ENCODE measurements at regions not wholly inside any gene's neighbourhood (a gene's known extent, or its start where the extent isn't known, plus 50 kb on each side); places are given as distances from the start of the nearest gene placed in this dataset.

DNA sequence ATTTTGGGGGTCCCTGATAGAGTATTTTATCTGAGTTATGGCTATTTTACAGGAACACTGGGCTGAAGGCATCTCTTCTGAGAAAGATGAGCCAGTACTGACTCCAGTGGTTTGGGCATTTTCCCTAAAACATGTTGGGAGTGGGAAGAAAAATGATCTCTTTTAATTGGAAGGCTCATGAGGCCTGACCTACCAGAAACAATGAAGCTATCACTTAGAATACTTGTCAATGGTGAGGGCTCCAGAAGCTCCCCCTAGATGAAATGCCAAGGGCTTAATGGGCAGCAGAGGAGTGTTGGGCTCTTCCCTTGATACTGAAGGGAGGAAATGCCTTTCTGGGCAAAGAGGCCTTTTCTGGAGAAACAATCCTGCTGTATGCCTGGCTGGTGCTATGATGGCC is 63.5 kb upstream of the BDNF start:
- H3K4ac ChIP-seq (replicated peaks; ENCODE audit: insufficient read length, low read depth, low read length): no peak overlapping the region
- H2BK120ac ChIP-seq (replicated peaks; ENCODE audit: low read depth, low read length): no peak overlapping the region
- no peak for FAIRE-seq
- ChIA-PET POLR2A (ENCODE audit: partially characterized antibody) (no interaction called here), CTCF (ENCODE audit: partially characterized antibody) (no interaction called here)
- H4K8ac ChIP-seq (ENCODE audit: extremely low read depth, insufficient read depth, low read length): no peak overlapping the region
- no peaks in the 10 kb centered on the region for H3K4me1 ChIP-seq (replicated peaks in 1 of 4; ENCODE audit: control insufficient read depth in 3 of 4, insufficient read depth in 4 of 4, low read length in 3 of 4)
- H3K14ac ChIP-seq (ENCODE audit: insufficient read length): no peak overlapping the region
- no peak overlapping the region for H3K9ac ChIP-seq (replicated peaks in 1 of 4; ENCODE audit: extremely low read depth in 1 of 4, low read depth in 3 of 4, low read length in 3 of 4)
- H3K18ac ChIP-seq (ENCODE audit: extremely low read depth, low read length): no peak overlapping the region
- H3K27me3 ChIP-seq (replicated peaks in 1 of 4; ENCODE audit: control insufficient read depth in 3 of 4, extremely low read depth in 1 of 4, insufficient read depth in 3 of 4, low read length in 3 of 4): no peaks in the 10 kb centered on the region
- H3K23me2 ChIP-seq (ENCODE audit: low read depth, low read length): no peaks in the 10 kb centered on the region
- no peak overlapping the region for H2AK5ac ChIP-seq (ENCODE audit: low read depth, low read length)
- H3K4me3 ChIP-seq (ENCODE audit: extremely low read depth in 1 of 4, insufficient read depth in 2 of 4, low read depth in 3 of 4, low read length in 4 of 4): no peak overlapping the region
- H2AFZ ChIP-seq (ENCODE audit: low read length): no peak overlapping the region
- no peak overlapping the region for H3K27ac ChIP-seq (ENCODE audit: low read depth, low read length)
- no peak overlapping the region for H2BK5ac ChIP-seq (ENCODE audit: low read depth, low read length)
- no peak overlapping the region for H3K23ac ChIP-seq (ENCODE audit: insufficient read length)
- no peaks in the 10 kb centered on the region; a peak in 1 of 4 replicates for H3K9me3 ChIP-seq (ENCODE audit: insufficient read depth in 2 of 2, low read depth in 1 of 2, low read length in 1 of 2)
- no peak overlapping the region for H2BK12ac ChIP-seq (ENCODE audit: low read depth, low read length)
- H3K79me1 ChIP-seq (ENCODE audit: low read depth, low read length): no peaks in the 10 kb centered on the region
- TF ChIP-seq SP4 (IDR thresholded peaks at IDR 0.05; ENCODE audit: low read length) (no peak), SP2 (IDR thresholded peaks at IDR 0.05; ENCODE audit: low read length) (no peak), RFX5 (IDR thresholded peaks at IDR 0.05; ENCODE audit: borderline replicate concordance, low read depth, low read length) (no peak), TBP (IDR thresholded peaks at IDR 0.05; ENCODE audit: low read depth, low read length) (no peak)
- TF ChIP-seq, protein P1, sequence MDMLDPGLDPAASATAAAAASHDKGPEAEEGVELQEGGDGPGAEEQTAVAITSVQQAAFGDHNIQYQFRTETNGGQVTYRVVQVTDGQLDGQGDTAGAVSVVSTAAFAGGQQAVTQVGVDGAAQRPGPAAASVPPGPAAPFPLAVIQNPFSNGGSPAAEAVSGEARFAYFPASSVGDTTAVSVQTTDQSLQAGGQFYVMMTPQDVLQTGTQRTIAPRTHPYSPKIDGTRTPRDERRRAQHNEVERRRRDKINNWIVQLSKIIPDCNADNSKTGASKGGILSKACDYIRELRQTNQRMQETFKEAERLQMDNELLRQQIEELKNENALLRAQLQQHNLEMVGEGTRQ (IDR thresholded peaks at IDR 0.05; ENCODE audit: low read length): no peak
- TF ChIP-seq, protein P2, sequence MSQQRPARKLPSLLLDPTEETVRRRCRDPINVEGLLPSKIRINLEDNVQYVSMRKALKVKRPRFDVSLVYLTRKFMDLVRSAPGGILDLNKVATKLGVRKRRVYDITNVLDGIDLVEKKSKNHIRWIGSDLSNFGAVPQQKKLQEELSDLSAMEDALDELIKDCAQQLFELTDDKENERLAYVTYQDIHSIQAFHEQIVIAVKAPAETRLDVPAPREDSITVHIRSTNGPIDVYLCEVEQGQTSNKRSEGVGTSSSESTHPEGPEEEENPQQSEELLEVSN (IDR thresholded peaks at IDR 0.05): no peak
- H2BK15ac ChIP-seq (ENCODE audit: low read length): no peak overlapping the region
- H3K79me2 ChIP-seq (ENCODE audit: control insufficient read depth in 1 of 2, insufficient read depth in 2 of 2, low read length in 2 of 2): no peaks in the 10 kb centered on the region
- H3K4me2 ChIP-seq (ENCODE audit: insufficient read depth in 1 of 2, low read depth in 2 of 2, low read length in 2 of 2): no peak overlapping the region
- no peak overlapping the region for H3K56ac ChIP-seq (replicated peaks; ENCODE audit: insufficient read length, low read depth, low read length)
- H4K91ac ChIP-seq (replicated peaks; ENCODE audit: insufficient read length, low read length): no peak overlapping the region
- H3K36me3 ChIP-seq (ENCODE audit: control insufficient read depth in 2 of 4, insufficient read depth in 4 of 4, low read length in 3 of 4): no peaks in the 10 kb centered on the region
- H4K20me1 ChIP-seq (replicated peaks in 1 of 2; ENCODE audit: control insufficient read depth in 1 of 2, insufficient read depth in 2 of 2, low read length in 2 of 2): no peaks in the 10 kb centered on the region
- DNase-seq (ENCODE audit: low read depth in 1 of 2, low spot score in 2 of 2): no peak
- no peak overlapping the region for H4K5ac ChIP-seq (ENCODE audit: insufficient read length, low read depth, low read length)
- H2BK20ac ChIP-seq (ENCODE audit: low read length): no peak overlapping the region
